GM19455 (cell line): ENCODE measurements at regions not wholly inside any gene's neighbourhood (a gene's known extent, or its start where the extent isn't known, plus 50 kb on each side); places are given as distances from the start of the nearest gene placed in this dataset.

Source experiments
- ATAC-seq: cut with Tn5 transposase; IDR thresholded peaks from one replicate; pipeline ENCODE4 v1.9.1; 2021; ENCODE audit not compliant: unreplicated experiment

GRCh38 chr14:44309331-44309730, 197.8 kb downstream of the FSCB start:
- ATAC-seq: no peak

GRCh38 chr14:44300916-44301315, 206.2 kb downstream of the FSCB start:
- ATAC-seq: no peak

GRCh38 chr14:44297437-44297836, 209.6 kb downstream of the FSCB start:
- no peak for ATAC-seq

- ATAC-seq: no peak
Measured at GRCh38 chr14:44291366-44291915, 215.6 kb downstream of the FSCB start.

GRCh38 chr14:44287858-44288257, 219.2 kb downstream of the FSCB start:
- ATAC-seq: no peak

- no peak for ATAC-seq
Measured at GRCh38 chr14:44286201-44286600, 220.9 kb downstream of the FSCB start.

- ATAC-seq: no peak
Measured at GRCh38 chr14:44283836-44284235, 223.2 kb downstream of the FSCB start.

- ATAC-seq: no peak
Measured at GRCh38 chr14:44279357-44279756, 227.7 kb downstream of the FSCB start.

- no peak for ATAC-seq
Measured at GRCh38 chr14:44271637-44272036, 235.4 kb downstream of the FSCB start.

- ATAC-seq: no peak
Measured at GRCh38 chr14:44271006-44271405, 236.1 kb downstream of the FSCB start.

GRCh38 chr14:44265246-44265645, 241.8 kb downstream of the FSCB start:
- ATAC-seq: no peak

- no peak for ATAC-seq
Measured at GRCh38 chr14:44215660-44216059, 291.4 kb downstream of the FSCB start.

GRCh38 chr14:44211718-44212117, 295.4 kb downstream of the FSCB start:
- ATAC-seq: no peak

- no peak for ATAC-seq
Measured at GRCh38 chr14:44204061-44204835, 302.8 kb downstream of the FSCB start.

GRCh38 chr14:44180975-44181374, 326.1 kb downstream of the FSCB start:
- ATAC-seq: no peak

GRCh38 chr14:44170556-44170955, 336.5 kb downstream of the FSCB start:
- ATAC-seq: no peak

- no peak for ATAC-seq
Measured at GRCh38 chr14:44170101-44170500, 337.0 kb downstream of the FSCB start.

- no peak for ATAC-seq
Measured at GRCh38 chr14:44168566-44168965, 338.5 kb downstream of the FSCB start.

GRCh38 chr14:44166611-44167010, 340.5 kb downstream of the FSCB start:
- no peak for ATAC-seq

- no peak for ATAC-seq
Measured at GRCh38 chr14:44165936-44166335, 341.1 kb downstream of the FSCB start.

- ATAC-seq: no peak
Measured at GRCh38 chr14:44165286-44165685, 341.8 kb downstream of the FSCB start.

- no peak for ATAC-seq
Measured at GRCh38 chr14:44163946-44164345, 343.1 kb downstream of the FSCB start.

- no peak for ATAC-seq
Measured at GRCh38 chr14:44162197-44162596, 344.9 kb downstream of the FSCB start.
